Naive thymus-derived CD8-positive, alpha-beta T cell (primary cell): ENCODE measurements at regions not wholly inside any gene's neighbourhood (a gene's known extent, or its start where the extent isn't known, plus 50 kb on each side); places are given as distances from the start of the nearest gene placed in this dataset.

Source experiments
- ATAC-seq, 2 donors: fragments of 150-1000 bp; cut with Tn5 transposase in 1 of 2; sonication (Bioruptor Pico), chemical (Tn5 transposase) in 1 of 2; 1 replicate in 1 of 2; 2 replicates in 1 of 2; pipeline ENCODE4 v1.10.0; 2021; ENCODE audit warnings: mild to moderate bottlenecking in 2 of 2, moderate library complexity in 2 of 2
- POLR2A ChIA-PET: fragments of 350-600 bp; sonication (Branson Sonifier 250); formaldehyde crosslinking; loops from one replicate; lab custom pipeline; 2021; ENCODE audit warnings: antibody characterized with exemption; lab: Charles Lee
- DNase-seq, 10 donors: peaks; one replicate each; pipeline versions ENCODE4 v3.0.0 to v3.0.0-alpha.2; 2020 to 2022
- H3K27ac Mint-ChIP-seq, 10 donors: one replicate each; pipeline ENCODE4 v1.8.0; 2020 to 2022; ENCODE audit warnings: mild to moderate bottlenecking in 10 of 10, mixed read lengths in 10 of 10, moderate library complexity in 4 of 10, inconsistent platforms in 1 of 10
- H3K27me3 Mint-ChIP-seq, 5 donors: one replicate each; pipeline ENCODE4 v1.8.0; 2021 to 2022; ENCODE audit warnings: mixed read lengths in 5 of 5
- H3K36me3 Mint-ChIP-seq, 3 donors: one replicate each; pipeline ENCODE4 v1.8.0; 2020 to 2022; ENCODE audit warnings: mixed read lengths in 3 of 3, mild to moderate bottlenecking in 2 of 3, inconsistent platforms in 1 of 3
- H3K4me1 Mint-ChIP-seq, 4 donors: one replicate each; pipeline ENCODE4 v1.8.0; 2021 to 2022; ENCODE audit warnings: mixed read lengths in 4 of 4
- H3K4me3 Mint-ChIP-seq, 10 donors: one replicate each; pipeline ENCODE4 v1.8.0; 2020 to 2022; ENCODE audit warnings: mild to moderate bottlenecking in 10 of 10, mixed read lengths in 10 of 10, moderate library complexity in 6 of 10, inconsistent platforms in 1 of 10
- H3K9me3 Mint-ChIP-seq, 9 donors: one replicate each; pipeline ENCODE4 v1.8.0; 2020 to 2022; ENCODE audit warnings: mixed read lengths in 9 of 9, mild to moderate bottlenecking in 3 of 9, inconsistent platforms in 1 of 9, moderate library complexity in 1 of 9

DNA sequence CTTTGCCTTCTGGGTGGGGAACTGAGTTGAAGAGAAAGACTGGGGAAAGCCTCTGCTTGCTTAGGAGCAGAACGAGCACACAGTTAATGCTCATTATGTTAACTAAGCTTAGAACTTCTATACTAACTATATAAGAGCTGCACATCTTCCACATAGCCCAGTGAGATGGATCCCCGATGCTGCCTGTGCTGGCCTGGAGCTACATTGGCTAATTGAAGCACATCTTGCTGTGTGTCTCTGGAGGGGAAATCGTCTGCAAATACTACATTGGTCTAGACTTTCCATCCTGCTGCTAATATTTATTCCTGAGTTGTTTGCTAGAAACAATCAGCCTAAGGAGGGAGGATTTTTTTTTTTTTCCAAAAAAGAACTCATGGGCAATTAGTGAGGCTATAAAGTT is 406.3 kb downstream of the HAPSTR1 start:
- ATAC-seq (no peak), DNase-seq (no peak)
- Mint-ChIP-seq H3K9me3 (peaks cover 0 to 16% (median 5%) of the 10 kb centered on the region in 9 donors), H3K27me3 (peaks cover 1 to 21% (median 2%) of the 10 kb centered on the region in 5 donors), H3K27ac (no peak overlapping the region), H3K4me1 (no peaks in the 10 kb centered on the region), H3K36me3 (no peaks in the 10 kb centered on the region), H3K4me3 (no peak overlapping the region)
- POLR2A ChIA-PET: no interaction called here

DNA sequence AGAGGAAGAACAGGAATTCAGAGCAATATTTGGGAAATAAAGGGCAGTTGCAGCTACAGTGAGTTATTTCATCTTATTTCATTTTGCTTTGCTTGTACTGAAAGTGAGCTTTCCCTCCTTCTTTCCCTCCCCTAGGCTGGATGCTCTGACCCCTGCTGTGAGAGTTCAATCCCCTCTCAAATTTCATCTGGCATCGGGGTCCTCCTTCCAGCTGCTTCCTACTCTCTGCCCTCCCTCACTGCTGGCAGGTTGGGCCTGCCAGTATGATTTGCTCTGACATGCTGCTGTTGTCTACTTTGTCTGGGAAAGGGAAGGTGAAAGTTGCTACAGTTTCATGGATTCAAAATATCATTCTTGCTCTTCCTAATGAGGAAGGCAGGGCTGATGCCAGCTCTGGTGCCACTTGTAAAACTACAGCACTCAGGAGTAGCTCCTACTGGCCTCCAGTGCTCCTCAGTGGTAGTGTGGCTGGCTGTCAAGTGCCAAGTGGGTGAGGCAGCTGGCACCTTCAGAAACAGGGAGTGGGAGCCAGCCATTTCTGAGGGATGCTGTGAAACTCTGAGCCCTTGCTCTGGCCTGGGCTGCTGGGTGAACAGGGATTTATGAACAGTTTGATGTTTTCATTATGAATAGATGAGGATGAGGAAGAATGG is 408.6 kb downstream of the HAPSTR1 start:
- peaks cover 0 to 16% (median 5%) of the 10 kb centered on the region in 9 donors for H3K9me3 Mint-ChIP-seq
- POLR2A ChIA-PET: no interaction called here
- peaks cover 1 to 21% (median 2%) of the 10 kb centered on the region in 5 donors for H3K27me3 Mint-ChIP-seq
- DNase-seq (no peak), ATAC-seq (no peak)
- H3K27ac Mint-ChIP-seq: no peak overlapping the region
- no peaks in the 10 kb centered on the region for H3K4me1 Mint-ChIP-seq
- no peaks in the 10 kb centered on the region for H3K36me3 Mint-ChIP-seq
- no peak overlapping the region for H3K4me3 Mint-ChIP-seq

DNA sequence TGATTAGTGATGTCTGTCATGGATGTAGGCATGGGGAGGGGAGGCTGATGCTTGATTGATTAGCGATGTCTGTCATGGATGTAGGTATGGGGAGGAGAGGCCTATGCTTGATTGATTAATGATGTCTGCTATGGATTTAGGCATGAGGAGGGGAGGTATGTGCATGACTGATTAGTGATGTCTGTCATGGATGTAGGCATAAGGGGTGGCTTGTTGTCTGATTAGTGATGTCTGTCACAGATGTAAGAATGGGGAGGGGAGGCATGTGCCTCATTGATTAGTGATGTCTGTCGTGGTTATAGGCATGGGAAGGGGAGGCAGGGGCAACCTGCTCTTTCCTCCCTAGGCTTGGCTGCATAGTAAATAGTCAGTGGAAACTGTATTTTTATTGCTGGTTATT is 409.4 kb downstream of the HAPSTR1 start:
- Mint-ChIP-seq H3K9me3 (peaks cover 0 to 16% (median 5%) of the 10 kb centered on the region in 9 donors), H3K27ac (no peak overlapping the region), H3K27me3 (peaks cover under 1 to 17% (median 2%) of the 10 kb centered on the region in 5 donors), H3K4me3 (no peak overlapping the region), H3K4me1 (no peaks in the 10 kb centered on the region), H3K36me3 (no peaks in the 10 kb centered on the region)
- POLR2A ChIA-PET: no interaction called here
- no peak for DNase-seq
- ATAC-seq: no peak

DNA sequence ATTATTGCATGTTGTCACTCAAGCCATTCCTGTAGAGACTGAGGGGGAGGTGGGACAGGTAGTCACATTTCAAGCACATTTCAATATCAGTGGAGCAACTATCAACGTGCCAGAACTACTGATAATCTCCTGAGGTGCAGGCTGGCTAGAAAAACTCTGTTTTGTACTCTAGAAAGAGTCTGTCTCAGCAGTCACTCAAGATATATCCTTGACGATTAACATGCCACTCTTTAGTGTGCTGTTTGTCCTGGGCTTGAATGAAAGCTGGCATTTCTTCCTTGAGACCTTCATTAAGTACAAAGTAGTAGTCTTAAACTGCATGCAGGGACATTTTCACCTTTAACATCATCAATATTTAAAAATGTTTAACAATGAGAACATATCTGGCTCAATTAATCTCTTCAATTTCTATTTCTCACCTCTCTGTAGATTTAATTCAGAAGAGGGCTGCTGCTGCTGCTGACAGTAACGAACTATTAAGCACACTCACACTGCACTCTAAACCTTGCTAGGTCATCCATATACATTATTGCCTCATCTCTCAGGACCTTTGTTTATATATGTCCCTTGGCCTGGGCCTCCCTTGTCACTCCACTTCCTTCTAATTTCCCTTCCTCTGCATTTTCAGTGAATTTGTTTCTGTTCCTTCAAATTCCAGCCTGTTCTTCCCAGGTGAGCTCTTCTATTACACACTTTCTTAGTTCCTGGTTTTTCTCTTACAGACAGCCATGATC is 412.0 kb downstream of the HAPSTR1 start:
- no peak for ATAC-seq
- POLR2A ChIA-PET: no interaction called here
- Mint-ChIP-seq H3K27me3 (peaks cover under 1 to 16% (median 2%) of the 10 kb centered on the region in 5 donors), H3K27ac (no peak overlapping the region), H3K36me3 (no peaks in the 10 kb centered on the region), H3K9me3 (peaks cover 0 to 21% (median 5%) of the 10 kb centered on the region in 9 donors), H3K4me1 (no peaks in the 10 kb centered on the region), H3K4me3 (no peak overlapping the region)
- no peak for DNase-seq

DNA sequence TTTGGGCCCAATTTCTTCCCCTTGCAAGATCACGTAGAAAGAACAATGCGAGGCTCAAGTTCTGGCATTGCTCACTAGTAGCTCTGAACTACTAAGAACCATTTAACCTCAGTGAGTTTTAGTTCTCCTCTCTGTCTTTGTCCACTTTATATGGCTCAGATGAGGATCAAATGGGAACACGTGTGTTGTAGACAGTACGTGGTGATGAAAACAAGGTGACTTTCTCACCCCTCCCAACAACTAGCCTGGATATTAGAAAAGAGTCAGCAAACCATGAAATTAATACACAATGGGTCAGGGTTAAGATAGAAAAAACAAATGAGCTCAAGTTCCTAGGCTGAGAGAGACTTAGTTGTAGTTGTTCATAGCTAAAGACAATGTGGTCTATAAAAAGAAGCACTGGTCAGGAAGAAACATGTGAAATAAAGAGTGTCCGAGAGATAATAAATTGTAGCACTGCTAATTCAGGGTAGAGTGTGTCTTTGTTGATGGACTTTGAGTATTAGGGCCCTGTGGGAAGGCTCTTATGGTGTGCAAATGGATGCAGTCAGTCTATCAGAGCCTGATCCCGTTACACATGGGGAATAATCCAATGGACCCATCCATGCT is 417.0 kb downstream of the HAPSTR1 start:
- no peak for ATAC-seq
- Mint-ChIP-seq H3K27ac (no peak overlapping the region), H3K9me3 (peaks cover 0 to 40% (median 10%) of the 10 kb centered on the region in 9 donors), H3K36me3 (no peaks in the 10 kb centered on the region), H3K4me1 (no peaks in the 10 kb centered on the region), H3K27me3 (peaks cover 0 to 18% (median 2%) of the 10 kb centered on the region in 5 donors), H3K4me3 (no peak overlapping the region)
- no peak for DNase-seq
- POLR2A ChIA-PET: no interaction called here

DNA sequence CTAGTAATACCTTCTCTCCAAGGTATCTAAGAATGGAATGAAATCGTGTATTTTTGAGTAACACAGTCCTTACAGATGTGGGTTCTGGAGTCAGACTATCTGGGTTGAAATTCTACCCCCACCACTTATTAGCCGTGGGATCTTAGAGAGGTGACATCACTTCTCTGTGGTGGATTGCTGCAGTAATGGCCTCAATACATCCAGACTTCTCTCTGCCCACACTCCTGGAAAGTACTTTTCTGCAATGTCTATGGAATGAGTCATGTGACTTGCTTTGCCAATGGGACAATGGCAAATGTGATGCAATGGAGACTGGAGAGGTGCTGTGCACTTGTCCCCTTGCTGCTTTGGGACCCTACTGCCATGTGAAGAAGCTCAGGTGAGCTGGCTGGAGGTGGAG is 418.2 kb downstream of the HAPSTR1 start:
- DNase-seq (no peak), ATAC-seq (no peak)
- Mint-ChIP-seq H3K4me3 (no peak overlapping the region), H3K27me3 (peaks cover 0 to 18% (median 2%) of the 10 kb centered on the region in 5 donors), H3K9me3 (peaks cover 0 to 49% (median 12%) of the 10 kb centered on the region in 9 donors), H3K27ac (no peak overlapping the region), H3K36me3 (no peaks in the 10 kb centered on the region), H3K4me1 (no peaks in the 10 kb centered on the region)
- POLR2A ChIA-PET: no interaction called here

DNA sequence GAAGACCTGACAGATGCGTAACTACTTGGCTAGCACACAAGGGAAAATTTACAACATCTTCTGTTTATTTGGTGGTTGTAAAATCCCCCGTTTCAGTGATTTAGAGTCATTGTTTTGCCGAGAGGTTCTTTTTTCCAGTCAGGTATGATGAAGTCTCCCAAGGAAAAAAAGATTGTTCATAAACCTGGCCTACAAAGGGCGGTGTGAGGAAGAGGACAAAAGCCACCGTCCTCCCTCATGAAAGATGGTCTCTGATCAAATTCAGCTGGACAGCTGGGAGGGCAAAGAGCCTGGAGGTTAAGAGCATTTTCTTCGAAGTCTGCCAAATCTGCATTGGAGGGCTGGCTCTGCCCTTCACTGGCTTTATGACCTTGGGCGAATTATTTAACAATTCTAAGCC is 419.9 kb downstream of the HAPSTR1 start:
- Mint-ChIP-seq H3K36me3 (no peaks in the 10 kb centered on the region), H3K27me3 (peaks cover 0 to 18% (median 2%) of the 10 kb centered on the region in 5 donors), H3K27ac (no peak overlapping the region), H3K4me3 (no peak overlapping the region), H3K9me3 (peaks cover 0 to 64% (median 12%) of the 10 kb centered on the region in 9 donors), H3K4me1 (no peaks in the 10 kb centered on the region)
- POLR2A ChIA-PET: no interaction called here
- DNase-seq (no peak), ATAC-seq (no peak)

DNA sequence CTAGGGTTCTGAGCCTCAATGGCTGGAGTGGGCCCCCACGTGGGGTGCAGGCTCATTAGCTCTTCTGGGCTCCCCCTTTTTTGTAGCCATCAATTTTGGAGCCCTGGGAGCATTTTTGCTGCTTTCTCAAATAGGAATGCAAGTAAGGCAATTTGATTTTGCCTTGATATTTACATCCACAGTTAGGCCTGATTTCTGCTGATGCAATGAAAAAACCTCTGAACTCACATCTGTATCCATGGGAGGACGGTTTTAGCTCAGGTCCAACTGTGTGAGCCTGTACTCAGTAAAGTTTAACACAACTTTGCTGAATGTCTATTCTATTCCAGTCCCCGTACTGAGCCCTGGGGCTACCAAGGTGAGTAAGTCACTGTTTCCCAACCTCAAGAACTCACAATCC is 425.0 kb downstream of the HAPSTR1 start:
- H3K27ac Mint-ChIP-seq: no peak overlapping the region
- no peaks in the 10 kb centered on the region for H3K4me1 Mint-ChIP-seq
- H3K9me3 Mint-ChIP-seq: peaks cover 0 to 44% (median 7%) of the 10 kb centered on the region in 9 donors
- H3K27me3 Mint-ChIP-seq: peaks cover 0 to 4% (median 0%) of the 10 kb centered on the region in 5 donors
- DNase-seq (no peak), ATAC-seq (no peak)
- no peak overlapping the region for H3K4me3 Mint-ChIP-seq
- POLR2A ChIA-PET: no interaction called here
- H3K36me3 Mint-ChIP-seq: no peaks in the 10 kb centered on the region

DNA sequence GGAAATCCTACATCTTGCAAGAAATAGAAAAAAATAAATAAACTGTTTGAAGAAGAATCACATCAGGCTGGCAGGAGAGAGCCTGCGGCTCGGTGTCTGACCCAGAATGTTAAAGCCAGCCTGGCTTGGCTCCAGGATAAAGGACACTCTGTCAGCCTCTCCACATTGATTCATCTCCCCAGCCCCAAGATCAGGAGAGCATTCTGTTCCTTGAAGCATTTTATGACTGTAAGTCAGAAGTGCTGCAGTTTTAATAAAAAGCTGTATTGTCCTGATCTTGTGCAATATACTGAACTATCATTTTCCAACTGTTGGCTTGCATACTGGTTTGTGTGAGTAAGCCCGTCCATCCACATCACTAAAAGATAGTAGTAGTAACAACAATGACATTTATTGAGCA is 426.6 kb downstream of the HAPSTR1 start:
- ATAC-seq (no peak), DNase-seq (no peak)
- H3K4me1 Mint-ChIP-seq: no peaks in the 10 kb centered on the region
- H3K9me3 Mint-ChIP-seq: peaks cover 0 to 28% (median 6%) of the 10 kb centered on the region in 9 donors
- POLR2A ChIA-PET: no interaction called here
- no peaks in the 10 kb centered on the region for H3K36me3 Mint-ChIP-seq
- no peak overlapping the region for H3K4me3 Mint-ChIP-seq
- no peak overlapping the region for H3K27ac Mint-ChIP-seq
- H3K27me3 Mint-ChIP-seq: peaks cover 0 to 4% (median 0%) of the 10 kb centered on the region in 5 donors

DNA sequence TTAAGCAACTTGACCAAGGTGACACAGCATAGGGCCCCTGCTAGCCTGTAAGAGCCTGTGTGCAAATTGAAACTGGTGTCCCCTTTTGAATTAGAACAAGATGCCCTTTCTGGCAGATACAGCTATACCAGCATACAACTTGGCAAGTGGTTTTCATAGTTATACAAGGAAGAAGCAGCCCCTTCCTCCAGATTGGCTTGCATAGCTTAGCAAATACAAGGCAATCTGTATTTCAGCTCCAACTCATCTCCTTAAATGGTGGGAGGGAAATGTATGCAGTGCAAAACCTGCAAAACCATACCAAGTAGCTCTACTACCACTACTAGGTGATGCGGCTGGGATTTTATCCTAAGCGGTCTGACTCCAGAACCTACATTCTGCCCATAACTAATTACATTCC is 427.1 kb downstream of the HAPSTR1 start:
- H3K9me3 Mint-ChIP-seq: peaks cover 0 to 22% (median 2%) of the 10 kb centered on the region in 9 donors
- H3K4me3 Mint-ChIP-seq: no peak overlapping the region
- no peak for DNase-seq

DNA sequence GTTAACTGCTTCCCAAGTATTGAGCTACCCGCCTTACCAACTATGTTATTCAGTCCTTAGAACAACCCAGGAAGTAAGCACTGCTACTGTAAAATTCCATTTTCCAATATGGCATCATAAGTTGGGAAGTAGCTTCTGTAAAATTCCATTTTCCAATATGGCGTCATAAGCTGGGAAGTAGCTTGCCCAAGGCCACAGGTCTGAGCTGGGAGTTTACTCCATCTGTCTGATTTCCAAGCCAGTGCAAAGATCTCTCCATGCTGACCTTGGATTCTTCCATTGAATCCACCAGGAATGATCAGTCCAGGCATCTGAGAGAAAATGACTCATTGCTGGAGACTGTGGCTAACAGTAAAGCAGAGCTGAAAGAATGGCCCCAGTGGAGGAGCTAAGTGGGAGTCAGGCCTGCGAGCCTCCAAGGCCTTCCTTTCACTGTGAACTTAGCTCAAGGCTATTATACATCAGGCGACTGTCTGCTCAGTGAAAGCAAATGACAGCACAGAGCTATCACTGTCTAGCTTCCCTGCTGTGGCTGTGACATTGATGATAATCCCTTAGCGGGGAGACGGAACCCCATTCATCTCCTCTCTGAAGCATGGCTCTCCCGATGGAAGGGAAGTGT is 430.4 kb downstream of the HAPSTR1 start:
- Mint-ChIP-seq H3K27ac (no peak overlapping the region), H3K4me3 (no peak overlapping the region), H3K9me3 (peaks cover 0 to 25% (median 5%) of the 10 kb centered on the region in 9 donors), H3K36me3 (no peaks in the 10 kb centered on the region), H3K27me3 (peaks cover 0 to 12% (median 1%) of the 10 kb centered on the region in 5 donors), H3K4me1 (no peaks in the 10 kb centered on the region)
- DNase-seq (no peak), ATAC-seq (no peak)
- POLR2A ChIA-PET: no interaction called here

More for the DNA sequence above, 427.1 kb downstream of the HAPSTR1 start:
- Mint-ChIP-seq H3K27me3 (peaks cover 0 to 4% (median 0%) of the 10 kb centered on the region in 5 donors), H3K4me1 (no peaks in the 10 kb centered on the region), H3K36me3 (no peaks in the 10 kb centered on the region), H3K27ac (no peak overlapping the region)
- POLR2A ChIA-PET: no interaction called here
- no peak for ATAC-seq

DNA sequence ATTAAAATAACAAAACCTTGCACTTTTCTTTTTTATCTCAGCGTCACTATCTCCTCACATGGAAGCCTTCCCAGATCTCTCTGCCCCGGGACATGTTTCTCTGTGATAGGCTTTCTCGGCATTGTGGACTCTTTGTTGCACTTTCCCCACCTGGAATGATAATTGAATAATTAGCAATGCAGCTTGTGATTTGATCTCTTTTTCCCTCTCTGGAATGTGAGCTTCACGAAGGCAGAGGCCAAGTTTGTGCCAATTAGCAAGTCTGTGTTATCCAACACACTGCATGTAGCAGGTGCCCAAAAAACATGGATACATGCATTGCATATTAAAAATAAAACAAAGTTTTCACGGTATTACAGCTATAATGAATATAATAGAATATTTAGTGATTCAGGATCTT is 431.2 kb downstream of the HAPSTR1 start:
- POLR2A ChIA-PET: no interaction called here
- Mint-ChIP-seq H3K27me3 (peaks cover 0 to 12% (median 1%) of the 10 kb centered on the region in 5 donors), H3K9me3 (peaks cover 0 to 25% (median 5%) of the 10 kb centered on the region in 9 donors), H3K27ac (no peak overlapping the region), H3K36me3 (no peaks in the 10 kb centered on the region), H3K4me3 (no peak overlapping the region), H3K4me1 (no peaks in the 10 kb centered on the region)
- ATAC-seq (no peak), DNase-seq (no peak)

DNA sequence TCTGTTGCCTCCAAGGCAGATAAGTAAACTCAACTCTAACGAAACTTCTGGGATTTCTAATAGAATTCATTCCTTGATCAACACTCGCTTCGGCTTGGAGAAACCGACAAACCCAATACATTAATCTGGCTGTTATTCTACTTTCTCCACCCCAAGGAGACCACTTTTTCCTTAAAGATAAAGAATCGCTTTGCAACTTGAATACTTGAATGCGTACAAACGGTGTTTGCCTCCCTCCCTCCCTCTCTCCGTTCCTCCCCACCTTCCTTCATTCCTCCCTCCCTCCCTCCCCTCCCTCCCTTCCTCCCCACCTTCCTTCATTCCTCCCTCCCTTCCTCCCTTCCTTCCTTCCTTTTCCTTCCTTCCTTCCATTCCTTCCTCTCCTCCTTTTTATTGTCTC is 432.6 kb downstream of the HAPSTR1 start:
- DNase-seq (no peak), ATAC-seq (no peak)
- POLR2A ChIA-PET: no interaction called here
- peaks cover 0 to 25% (median 5%) of the 10 kb centered on the region in 9 donors for H3K9me3 Mint-ChIP-seq
- H3K4me1 Mint-ChIP-seq: no peaks in the 10 kb centered on the region
- no peaks in the 10 kb centered on the region for H3K36me3 Mint-ChIP-seq
- no peak overlapping the region for H3K4me3 Mint-ChIP-seq
- H3K27ac Mint-ChIP-seq: no peak overlapping the region
- peaks cover 0 to 12% (median 1%) of the 10 kb centered on the region in 5 donors for H3K27me3 Mint-ChIP-seq
